COLO668 (cell line): ENCODE measurements at regions not wholly inside any gene's neighbourhood (a gene's known extent, or its start where the extent isn't known, plus 50 kb on each side); places are given as distances from the start of the nearest gene placed in this dataset.
"Not testable (repeated sequence)": the region's sequence is repeated elsewhere in the genome, so short reads cannot be mapped to it uniquely, and the experiment has no call there.

ENCODE experiments used
- DNase-seq: peaks from one replicate; lab custom pipeline; 2025; ENCODE audit not compliant: unreplicated experiment; lab: John Stamatoyannopoulos, UW

GRCh38 chr16:65828296-65828695 lies 538.2 kb upstream of the CDH5 start:
- no peak for DNase-seq

GRCh38 chr16:65827231-65827630 lies 539.3 kb upstream of the CDH5 start:
- DNase-seq: no peak

- no peak for DNase-seq
Measured at GRCh38 chr16:65825191-65825856, 541.2 kb upstream of the CDH5 start.

GRCh38 chr16:65822148-65822547 lies 544.3 kb upstream of the CDH5 start:
- no peak for DNase-seq

GRCh38 chr16:65819136-65819898 lies 547.2 kb upstream of the CDH5 start:
- DNase-seq: no peak

- no peak for DNase-seq
Measured at GRCh38 chr16:65817799-65818198, 548.7 kb upstream of the CDH5 start.

- no peak for DNase-seq
Measured at GRCh38 chr16:65817066-65817465, 549.4 kb upstream of the CDH5 start.

- no peak for DNase-seq
Measured at GRCh38 chr16:65816556-65816955, 549.9 kb upstream of the CDH5 start.

- no peak for DNase-seq
Measured at GRCh38 chr16:65815707-65816106, 550.8 kb upstream of the CDH5 start.

- not testable (repeated sequence) for DNase-seq
Measured at GRCh38 chr16:65813879-65814278, 552.6 kb upstream of the CDH5 start.

- peak; percentile 40 for DNase-seq
Measured at GRCh38 chr16:65809627-65810026, 556.9 kb upstream of the CDH5 start.

GRCh38 chr16:65808790-65809189 lies 557.7 kb upstream of the CDH5 start:
- DNase-seq: no peak

- no peak for DNase-seq
Measured at GRCh38 chr16:65807858-65808257, 558.6 kb upstream of the CDH5 start.

- DNase-seq: not testable (repeated sequence)
Measured at GRCh38 chr16:65805704-65806103, 560.8 kb upstream of the CDH5 start.

- DNase-seq: no peak
Measured at GRCh38 chr16:65796481-65796880, 570.0 kb upstream of the CDH5 start.

- DNase-seq: no peak
Measured at GRCh38 chr16:65794973-65795372, 571.5 kb upstream of the CDH5 start.

GRCh38 chr16:65793781-65794180 lies 572.7 kb upstream of the CDH5 start:
- DNase-seq: no peak

GRCh38 chr16:65790768-65791167 lies 575.7 kb upstream of the CDH5 start:
- no peak for DNase-seq

GRCh38 chr16:65789161-65789945 lies 577.1 kb upstream of the CDH5 start:
- no peak for DNase-seq

GRCh38 chr16:65788434-65789140 lies 577.9 kb upstream of the CDH5 start:
- DNase-seq: no peak

GRCh38 chr16:65787921-65788320 lies 578.6 kb upstream of the CDH5 start:
- no peak for DNase-seq
